ENCODE measurements at regions not wholly inside any gene's neighbourhood (a gene's known extent, or its start where the extent isn't known, plus 50 kb on each side); places are given as distances from the start of the nearest gene placed in this dataset.
"Not testable (repeated sequence)": the region's sequence is repeated elsewhere in the genome, so short reads cannot be mapped to it uniquely, and the experiment has no call there.

- TF ChIP-seq, protein P1, sequence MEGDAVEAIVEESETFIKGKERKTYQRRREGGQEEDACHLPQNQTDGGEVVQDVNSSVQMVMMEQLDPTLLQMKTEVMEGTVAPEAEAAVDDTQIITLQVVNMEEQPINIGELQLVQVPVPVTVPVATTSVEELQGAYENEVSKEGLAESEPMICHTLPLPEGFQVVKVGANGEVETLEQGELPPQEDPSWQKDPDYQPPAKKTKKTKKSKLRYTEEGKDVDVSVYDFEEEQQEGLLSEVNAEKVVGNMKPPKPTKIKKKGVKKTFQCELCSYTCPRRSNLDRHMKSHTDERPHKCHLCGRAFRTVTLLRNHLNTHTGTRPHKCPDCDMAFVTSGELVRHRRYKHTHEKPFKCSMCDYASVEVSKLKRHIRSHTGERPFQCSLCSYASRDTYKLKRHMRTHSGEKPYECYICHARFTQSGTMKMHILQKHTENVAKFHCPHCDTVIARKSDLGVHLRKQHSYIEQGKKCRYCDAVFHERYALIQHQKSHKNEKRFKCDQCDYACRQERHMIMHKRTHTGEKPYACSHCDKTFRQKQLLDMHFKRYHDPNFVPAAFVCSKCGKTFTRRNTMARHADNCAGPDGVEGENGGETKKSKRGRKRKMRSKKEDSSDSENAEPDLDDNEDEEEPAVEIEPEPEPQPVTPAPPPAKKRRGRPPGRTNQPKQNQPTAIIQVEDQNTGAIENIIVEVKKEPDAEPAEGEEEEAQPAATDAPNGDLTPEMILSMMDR (conservative IDR thresholded peaks at IDR 0.05): no peak
- H3K27ac ChIP-seq: no peak overlapping the region
Measured at GRCh38 chr17:30597776-30598288, 120.6 kb downstream of the GOSR1 start.

- not testable (repeated sequence) for H3K27ac ChIP-seq
Measured at GRCh38 chr17:30596948-30597775, 120.0 kb downstream of the GOSR1 start.

DNA sequence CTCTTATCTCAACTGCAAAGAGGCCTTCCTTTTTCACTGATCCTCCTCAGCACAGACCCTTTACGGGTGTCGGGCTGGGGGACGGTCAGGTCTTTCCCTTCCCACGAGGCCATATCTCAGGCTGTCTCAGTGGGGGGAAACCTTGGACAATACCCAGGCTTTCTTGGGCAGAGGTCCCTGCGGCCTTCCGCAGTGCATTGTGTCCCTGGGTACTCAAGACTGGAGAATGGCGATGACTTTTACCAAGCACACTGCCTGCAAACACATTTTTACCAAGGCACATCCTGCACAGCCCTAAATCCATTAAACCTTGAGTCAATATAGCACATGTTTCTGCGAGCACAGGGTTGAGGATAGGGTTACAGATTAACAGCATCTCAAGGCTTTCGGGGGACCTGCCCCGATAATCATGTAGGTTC, 117.8 kb downstream of the GOSR1 start:
- H3K27ac ChIP-seq: not testable (repeated sequence)

DNA sequence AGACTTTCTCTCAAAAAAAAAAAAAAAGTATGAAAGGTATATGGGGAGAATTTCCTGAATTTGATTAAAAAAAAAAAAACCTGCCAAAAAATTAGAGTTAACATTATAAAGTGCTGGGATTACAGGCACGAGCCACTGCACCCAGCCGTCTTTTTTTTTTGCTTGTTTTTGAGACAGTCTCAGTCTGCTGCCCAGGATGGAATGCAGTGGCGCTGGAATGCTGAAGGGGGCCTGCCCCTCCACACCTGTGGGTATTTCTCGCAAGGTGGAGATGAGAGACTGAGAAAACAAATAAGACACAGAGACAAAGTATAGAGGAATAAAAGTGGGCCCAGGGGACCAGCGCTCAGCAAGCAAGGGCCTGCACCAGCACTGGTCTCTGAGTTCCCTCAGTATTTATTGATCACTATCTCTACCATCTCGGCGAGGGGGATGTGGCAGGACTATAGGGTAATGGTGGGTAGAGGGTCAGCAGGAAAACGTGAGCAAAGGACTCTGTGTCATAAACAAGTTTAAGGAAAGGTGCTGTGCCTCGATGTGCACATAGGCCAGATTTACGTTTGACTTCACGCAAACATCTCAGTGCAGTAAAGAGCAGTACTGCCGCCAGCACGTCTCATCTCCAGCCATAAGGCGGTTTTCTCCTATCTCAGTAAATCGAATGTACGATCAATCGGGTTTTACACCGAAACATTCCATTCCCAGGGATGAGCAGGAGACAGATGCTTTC, 117.2 kb downstream of the GOSR1 start:
- H3K27ac ChIP-seq: no peak overlapping the region
- TF ChIP-seq, protein P1 (conservative IDR thresholded peaks at IDR 0.05): no peak

DNA sequence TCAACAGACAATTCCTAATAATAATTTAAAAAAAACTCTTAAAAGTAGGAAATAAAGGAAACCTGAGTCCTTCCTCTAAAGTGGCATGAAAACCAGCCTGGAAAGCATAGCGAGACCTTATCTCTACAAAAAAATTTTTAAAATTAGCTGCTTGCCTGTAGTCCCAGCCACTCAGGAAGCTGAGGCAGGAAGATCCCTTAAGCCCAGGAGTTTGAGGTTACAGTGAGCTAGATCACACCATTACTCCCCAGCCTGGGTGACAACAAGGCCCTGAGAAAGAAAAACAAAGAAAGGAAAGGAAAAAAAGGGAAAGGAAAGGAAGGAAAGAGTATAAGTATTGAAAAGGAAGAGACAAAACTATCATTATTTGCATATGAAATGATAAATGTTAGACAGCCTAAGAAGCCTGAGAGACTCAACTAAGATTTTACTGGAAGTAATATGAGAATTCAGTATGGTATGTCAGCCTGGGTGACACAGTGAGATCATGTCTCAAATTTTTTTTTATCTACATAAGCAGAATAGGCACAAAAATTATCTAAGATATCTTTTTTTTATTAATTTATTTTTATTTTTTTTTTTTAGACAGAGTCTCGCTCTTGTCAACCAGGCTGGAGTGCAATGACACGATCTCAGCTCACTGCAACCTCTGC, 113.0 kb downstream of the GOSR1 start:
- H3K27ac ChIP-seq: no peak overlapping the region
- TF ChIP-seq, protein P1 (conservative IDR thresholded peaks at IDR 0.05): no peak

GRCh38 chr17:30589431-30589830, 112.2 kb downstream of the GOSR1 start:
- TF ChIP-seq, protein P1 (conservative IDR thresholded peaks at IDR 0.05): no peak
- H3K27ac ChIP-seq: no peak overlapping the region

DNA sequence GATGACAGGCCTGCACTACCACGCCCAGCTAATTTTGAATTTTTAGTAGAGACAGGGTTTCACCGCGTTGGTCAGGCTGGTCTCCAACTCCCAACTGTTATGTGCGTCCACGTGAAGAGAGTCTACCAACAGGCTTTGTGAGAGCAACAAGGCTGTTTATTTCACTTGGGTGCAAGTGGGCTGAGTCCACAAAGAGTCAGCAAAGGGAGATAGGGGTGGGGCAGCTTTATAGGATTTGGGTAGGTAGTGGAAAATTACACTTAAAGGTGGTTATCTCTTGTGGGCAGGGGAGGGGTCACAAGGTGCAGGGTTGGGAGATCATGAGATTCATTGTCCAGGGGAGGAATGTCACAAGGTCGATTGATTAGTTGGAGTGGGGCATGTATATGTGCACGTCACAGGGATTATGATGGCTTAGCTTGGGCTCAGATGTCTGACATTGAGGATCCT, 111.6 kb downstream of the GOSR1 start:
- H3K27ac ChIP-seq: no peak overlapping the region
- TF ChIP-seq, protein P1 (conservative IDR thresholded peaks at IDR 0.05): no peak

DNA sequence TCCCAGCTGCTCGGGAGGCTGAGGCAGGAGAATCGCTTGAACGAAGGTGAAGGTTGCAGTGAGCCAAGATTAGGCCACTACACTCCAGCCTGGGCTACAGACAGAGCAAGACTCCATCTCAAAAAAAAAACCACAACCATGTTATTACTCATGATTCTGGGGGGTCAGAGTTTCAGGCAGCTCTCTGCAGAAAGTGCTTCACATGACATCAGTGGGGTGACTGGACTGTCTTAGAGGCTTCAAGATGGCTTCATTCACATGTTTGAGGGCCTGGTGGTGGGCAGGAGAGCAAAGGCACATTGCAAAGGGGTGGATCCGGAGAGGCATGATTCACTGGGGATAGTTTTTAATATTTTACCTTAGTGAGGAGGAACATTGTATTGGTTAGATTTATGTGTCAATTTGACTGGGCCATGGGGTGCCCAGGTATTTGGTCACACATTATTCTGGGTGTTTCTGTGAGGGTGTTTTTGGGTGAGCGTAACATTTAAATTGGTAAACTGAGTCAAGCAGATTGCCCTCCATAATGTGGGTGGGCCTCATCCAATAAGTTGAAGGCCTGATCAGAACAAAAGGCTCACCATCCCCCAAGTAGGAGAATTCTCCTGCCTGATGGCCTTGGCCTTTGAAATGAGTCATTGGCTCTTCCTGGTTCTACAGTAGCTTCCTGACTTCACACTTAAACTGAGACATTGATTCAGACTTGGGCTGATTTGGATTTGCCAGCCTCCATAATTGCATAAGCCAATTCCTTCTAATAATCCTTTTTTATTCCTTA, 109.8 kb downstream of the GOSR1 start:
- H3K27ac ChIP-seq: no peak overlapping the region
- TF ChIP-seq, protein P1 (conservative IDR thresholded peaks at IDR 0.05): no peak
